MM.1S (cell line): ENCODE measurements at regions not wholly inside any gene's neighbourhood (a gene's known extent, or its start where the extent isn't known, plus 50 kb on each side); places are given as distances from the start of the nearest gene placed in this dataset.

Source experiments
- DNase-seq: peaks from one replicate; pipeline ENCODE4 v3.0.0-alpha.2; 2015
- H2AFZ ChIP-seq: fragments of 300-600 bp; sonication (generic); 2 replicates; pipeline ENCODE4 v1.6.0; 2016; ENCODE audit warnings: antibody characterized with exemption, low read length
- H3F3A ChIP-seq: fragments of 300-600 bp; sonication (generic); 2 replicates; pipeline ENCODE4 v1.6.1; 2016; ENCODE audit warnings: mild to moderate bottlenecking, antibody characterized with exemption, low read length, moderate library complexity, mixed read lengths; ENCODE audit not compliant: insufficient read depth
- H3K27ac ChIP-seq: fragments of 300-600 bp; sonication (generic); 2 replicates; pipeline ENCODE4 v1.5.1; 2016; ENCODE audit warnings: mild to moderate bottlenecking, low read length
- H3K27me3 ChIP-seq: fragments of 300-600 bp; sonication (generic); replicated peaks from 2 replicates; pipeline ENCODE4 v1.6.0; 2016; ENCODE audit warnings: low read length; ENCODE audit not compliant: insufficient read depth
- H3K36me3 ChIP-seq: fragments of 300-600 bp; sonication (generic); replicated peaks from 2 replicates; pipeline ENCODE4 v1.6.1; 2016; ENCODE audit warnings: mild to moderate bottlenecking, low read length, mixed read lengths; ENCODE audit not compliant: insufficient read depth
- H3K4me1 ChIP-seq: fragments of 300-600 bp; sonication (generic); 2 replicates; pipeline ENCODE4 v1.6.1; 2016; ENCODE audit warnings: low read length, mixed read lengths
- H3K4me2 ChIP-seq: fragments of 300-600 bp; sonication (generic); 2 replicates; pipeline ENCODE4 v1.6.0; 2016; ENCODE audit warnings: low read depth, low read length
- H3K4me3 ChIP-seq: fragments of 300-600 bp; sonication (generic); 2 replicates; pipeline ENCODE4 v1.5.1; 2016; ENCODE audit warnings: low read length, mixed read lengths
- H3K79me2 ChIP-seq: fragments of 300-600 bp; sonication (generic); 2 replicates; pipeline ENCODE4 v1.6.1; 2016; ENCODE audit warnings: mixed run types, low read length, mixed read lengths
- H3K9ac ChIP-seq: fragments of 300-600 bp; sonication (generic); 2 replicates; pipeline ENCODE4 v1.6.1; 2016; ENCODE audit warnings: low read length, mixed read lengths
- H3K9me2 ChIP-seq: fragments of 300-600 bp; sonication (generic); replicated peaks from 2 replicates; pipeline ENCODE4 v1.6.1; 2016; ENCODE audit warnings: mild to moderate bottlenecking, low read length, mixed read lengths; ENCODE audit not compliant: insufficient read depth
- H3K9me3 ChIP-seq: fragments of 300-600 bp; sonication (generic); replicated peaks from 2 replicates; pipeline ENCODE4 v1.6.1; 2016; ENCODE audit warnings: mild to moderate bottlenecking, low read length, mixed read lengths; ENCODE audit not compliant: insufficient read depth
- H4K20me1 ChIP-seq: fragments of 300-600 bp; sonication (generic); 2 replicates; pipeline ENCODE4 v1.6.1; 2016; ENCODE audit warnings: mild to moderate bottlenecking, low read length, moderate library complexity, mixed read lengths; ENCODE audit not compliant: insufficient read depth
- CTCF ChIP-seq: fragments of 300-600 bp; sonication (generic); IDR thresholded peaks from 2 replicates; pipeline ENCODE4 v1.5.1; 2016; ENCODE audit warnings: antibody characterized with exemption, low read length, mixed read lengths
- EZH2 ChIP-seq: fragments of 300-600 bp; sonication (generic); optimal IDR thresholded peaks from 2 replicates; pipeline ENCODE3; 2017; ENCODE audit warnings: low read depth, mild to moderate bottlenecking, antibody characterized with exemption, low read length, mixed read lengths
- EZH2phosphoT487 ChIP-seq: fragments of 300-600 bp; sonication (generic); IDR thresholded peaks from 2 replicates; pipeline ENCODE4 v1.6.1; 2018; ENCODE audit warnings: antibody characterized with exemption, low read length

GRCh38 chr11:112780351-112781087, 180.7 kb upstream of the NCAM1 start:
- Histone ChIP-seq H3K4me2 (no peak overlapping the region), H3K27ac (no peak overlapping the region), H3K9me3 (no peaks in the 10 kb centered on the region), H2AFZ (no peak overlapping the region), H3K9me2 (no peaks in the 10 kb centered on the region), H3K27me3 (no peaks in the 10 kb centered on the region), H4K20me1 (no peaks in the 10 kb centered on the region), H3K9ac (no peak overlapping the region), H3K36me3 (no peaks in the 10 kb centered on the region), H3K4me3 (no peak overlapping the region), H3K4me1 (no peaks in the 10 kb centered on the region), H3K79me2 (no peaks in the 10 kb centered on the region), H3F3A (no peaks in the 10 kb centered on the region)
- TF ChIP-seq EZH2: no peak
- TF ChIP-seq EZH2phosphoT487: no peak
- no peak for TF ChIP-seq CTCF
- no peak for DNase-seq

- Histone ChIP-seq H3K9me2 (no peaks in the 10 kb centered on the region), H3K36me3 (no peaks in the 10 kb centered on the region), H3K27ac (no peak overlapping the region), H3K4me3 (no peak overlapping the region), H3K4me2 (no peak overlapping the region), H3K9ac (no peak overlapping the region), H4K20me1 (no peaks in the 10 kb centered on the region), H3F3A (no peaks in the 10 kb centered on the region), H2AFZ (no peak overlapping the region), H3K27me3 (no peaks in the 10 kb centered on the region), H3K79me2 (no peaks in the 10 kb centered on the region), H3K4me1 (no peaks in the 10 kb centered on the region), H3K9me3 (no peaks in the 10 kb centered on the region)
- no peak for DNase-seq
- TF ChIP-seq EZH2 (no peak), CTCF (no peak), EZH2phosphoT487 (no peak)
Measured at GRCh38 chr11:112783945-112784322, 177.3 kb upstream of the NCAM1 start.

GRCh38 chr11:112784323-112785073, 176.7 kb upstream of the NCAM1 start:
- Histone ChIP-seq H3K36me3 (no peaks in the 10 kb centered on the region), H3K27me3 (no peaks in the 10 kb centered on the region), H3K9me3 (no peaks in the 10 kb centered on the region), H3K9me2 (no peaks in the 10 kb centered on the region), H4K20me1 (no peaks in the 10 kb centered on the region), H3K4me1 (no peaks in the 10 kb centered on the region), H3K9ac (no peak overlapping the region), H3K27ac (no peak overlapping the region), H3K79me2 (no peaks in the 10 kb centered on the region), H2AFZ (no peak overlapping the region), H3K4me3 (no peak overlapping the region), H3K4me2 (no peak overlapping the region), H3F3A (no peaks in the 10 kb centered on the region)
- DNase-seq: no peak
- no peak for TF ChIP-seq EZH2
- TF ChIP-seq CTCF: no peak
- TF ChIP-seq EZH2phosphoT487: no peak
